Body of pancreas (tissue), 4 donors: ENCODE measurements at regions not wholly inside any gene's neighbourhood (a gene's known extent, or its start where the extent isn't known, plus 50 kb on each side); places are given as distances from the start of the nearest gene placed in this dataset.

Source experiments
- ATAC-seq: fragments of 150-250 bp; one replicate; pipeline ENCODE4 v1.9.1; 2016
- DNase-seq, 4 donors: peaks; one replicate each; pipeline ENCODE4 v3.0.0-alpha.2; 2019
- H3K27ac ChIP-seq, 4 donors: fragments of 200-600 bp; sonication (generic); 1 replicate in 3 of 4; 2 replicates in 1 of 4; pipeline versions ENCODE4 v1.5.1 to v1.6.1; 2016 to 2019; ENCODE audit warnings: mild to moderate bottlenecking in 1 of 4, mixed read lengths in 1 of 4, moderate library complexity in 1 of 4
- H3K27me3 ChIP-seq, 2 donors: fragments of 200-600 bp; sonication (generic); one replicate each; pipeline ENCODE4 v1.6.0; 2016; ENCODE audit warnings: mild to moderate bottlenecking in 1 of 2
- H3K36me3 ChIP-seq, 2 donors: fragments of 200-600 bp; sonication (generic); replicated peaks in 1 of 2; 2 replicates each; pipeline ENCODE4 v1.5.1; 2016; ENCODE audit warnings: low read depth in 2 of 2; ENCODE audit not compliant: insufficient read depth in 1 of 2
- H3K4me1 ChIP-seq: fragments of 200-600 bp; sonication (generic); one replicate; pipeline ENCODE4 v1.6.0; 2016
- H3K4me3 ChIP-seq, 2 donors: fragments of 200-600 bp; sonication (generic); 1 replicate in 1 of 2; 2 replicates in 1 of 2; pipeline ENCODE4 v1.5.1; 2016 to 2019
- H3K9me3 ChIP-seq, 3 donors: fragments of 200-600 bp; sonication (generic); 1 replicate in 2 of 3; 2 replicates in 1 of 3; pipeline ENCODE4 v1.5.1; 2016
- CTCF ChIP-seq, 7 experiments: fragments of 450-650 bp in 4 of 7; fragments of 200-600 bp in 3 of 7; sonication (generic) in 3 of 7; IDR thresholded peaks; one replicate each; pipeline ENCODE4 v1.5.1; 2016 to 2019; ENCODE audit warnings: antibody characterized with exemption in 7 of 7
- POLR2A ChIP-seq, 3 donors: fragments of 450-650 bp; IDR thresholded peaks; one replicate each; pipeline ENCODE4 v1.6.1; 2016; ENCODE audit warnings: antibody characterized with exemption in 3 of 3, mild to moderate bottlenecking in 2 of 3
- WGBS, 2 donors: methylation state at CpG; one replicate each; pipeline ENCODE4 v1.1.5; 2017; 5-methylcytosine and 5-hydroxymethylcytosine counted together
- intact Hi-C: fragments of 100-400 bp; cut with DNase I; formaldehyde crosslinking; loops from one replicate; pipeline ENCODE4 v1.15.1; 2023

- H3K27ac ChIP-seq, result no peak overlapping the region
- ATAC-seq, result no peak
- no peaks in the 10 kb centered on the region for H3K4me1 ChIP-seq
- no peaks in the 10 kb centered on the region for H3K27me3 ChIP-seq
- H3K4me3 ChIP-seq, result no peak overlapping the region
- intact Hi-C loops, result no loop called here
- no peak for TF ChIP-seq CTCF (IDR thresholded peaks at IDR 0.05)
- no peak for TF ChIP-seq POLR2A (IDR thresholded peaks at IDR 0.05)
- no peak for DNase-seq
- H3K9me3 ChIP-seq, result no peaks in the 10 kb centered on the region
- no peaks in the 10 kb centered on the region for H3K36me3 ChIP-seq
Measured at GRCh38 chrX:117010243-117010642, 547.5 kb upstream of the CT83 start.

- no peak for TF ChIP-seq POLR2A (IDR thresholded peaks at IDR 0.05)
- no peak for TF ChIP-seq CTCF (IDR thresholded peaks at IDR 0.05)
- Histone ChIP-seq H3K27me3 (no peaks in the 10 kb centered on the region), H3K9me3 (no peaks in the 10 kb centered on the region), H3K4me3 (no peak overlapping the region), H3K27ac (no peak overlapping the region), H3K36me3 (no peaks in the 10 kb centered on the region), H3K4me1 (no peaks in the 10 kb centered on the region)
- WGBS, 2 donors, result 36 to 50% methylated on average over 3 of the region's 3 CpGs
- intact Hi-C loops, result no loop called here
- ATAC-seq, result no peak
- no peak for DNase-seq
Measured at GRCh38 chrX:117002981-117003380, 540.2 kb upstream of the CT83 start.

- Histone ChIP-seq H3K27ac (no peak overlapping the region), H3K4me1 (no peaks in the 10 kb centered on the region), H3K36me3 (no peaks in the 10 kb centered on the region), H3K4me3 (no peak overlapping the region), H3K27me3 (no peaks in the 10 kb centered on the region), H3K9me3 (no peaks in the 10 kb centered on the region)
- TF ChIP-seq CTCF (IDR thresholded peaks at IDR 0.05) (no peak), POLR2A (IDR thresholded peaks at IDR 0.05) (no peak)
- no peak for ATAC-seq
- intact Hi-C loops, result no loop called here
- DNase-seq, result no peak
Measured at GRCh38 chrX:116975517-116975916, 512.7 kb upstream of the CT83 start.

- no peaks in the 10 kb centered on the region for H3K27me3 ChIP-seq
- WGBS, 2 donors, result 25 to 38% methylated on average over 2 of the region's 2 CpGs
- intact Hi-C loops, result no loop called here
- H3K4me3 ChIP-seq, result no peak overlapping the region
- no peak overlapping the region for H3K27ac ChIP-seq
- H3K4me1 ChIP-seq, result no peaks in the 10 kb centered on the region
- no peaks in the 10 kb centered on the region for H3K9me3 ChIP-seq
- H3K36me3 ChIP-seq, result no peaks in the 10 kb centered on the region
- no peak for ATAC-seq
- DNase-seq, result no peak
- TF ChIP-seq CTCF (IDR thresholded peaks at IDR 0.05), result no peak
- no peak for TF ChIP-seq POLR2A (IDR thresholded peaks at IDR 0.05)
Measured at GRCh38 chrX:116972362-116972761, 509.6 kb upstream of the CT83 start.

- no peak for DNase-seq
- Histone ChIP-seq H3K4me1 (no peaks in the 10 kb centered on the region), H3K36me3 (no peaks in the 10 kb centered on the region), H3K27me3 (no peaks in the 10 kb centered on the region), H3K27ac (no peak overlapping the region), H3K9me3 (no peaks in the 10 kb centered on the region), H3K4me3 (no peak overlapping the region)
- no peak for TF ChIP-seq POLR2A (IDR thresholded peaks at IDR 0.05)
- peak in 1 of 7 experiments; percentile 3 for TF ChIP-seq CTCF (IDR thresholded peaks at IDR 0.05)
- ATAC-seq, result no peak
- intact Hi-C loops, result no loop called here
- WGBS, 2 donors, result 6 to 7% methylated on average over 4 to 6 of the region's 7 CpGs
Measured at GRCh38 chrX:116961872-116962582, 499.3 kb upstream of the CT83 start.
